HCT116 (cell line): ENCODE measurements at regions not wholly inside any gene's neighbourhood (a gene's known extent, or its start where the extent isn't known, plus 50 kb on each side); places are given as distances from the start of the nearest gene placed in this dataset.

ENCODE experiments used
- ATAC-seq: fragments of 200-7000 bp; cut with Tn5 transposase; 2 replicates; pipeline ENCODE4 v1.9.1; 2020; ENCODE audit warnings: mild to moderate bottlenecking, moderate library complexity
- BruUV-seq: library from RNA; stranded (reverse); fragments of 400-500 nt; replicated peaks from 2 replicates; lab custom pipeline; 2021; lab: Mats Ljungman, UMichigan
- CTCF ChIA-PET: fragments of 300-600 bp; sonication (Branson Sonifier 250); formaldehyde crosslinking; loops from one replicate; lab custom pipeline; 2021; ENCODE audit warnings: antibody characterized with exemption; lab: Charles Lee
- POLR2A ChIA-PET: fragments of 300-600, 350-600 bp; sonication (Branson Sonifier 250); formaldehyde crosslinking; loops from one replicate; lab custom pipeline; 2021; ENCODE audit warnings: antibody characterized with exemption; lab: Charles Lee
- RAD21 ChIA-PET, 2 experiments: fragments of 300-600 bp; sonication (Branson Sonifier 250); formaldehyde crosslinking; loops; one replicate each; lab custom pipeline; 2023; ENCODE audit warnings: low total read pairs in 2 of 2; ENCODE audit not compliant: uncharacterized antibody in 2 of 2, unreplicated experiment in 2 of 2, low non-redundant PET in 1 of 2; lab: Charles Lee
- DNase-seq: peaks from one replicate; pipeline ENCODE4 v3.0.0-alpha.2; 2010; ENCODE audit warnings: low read depth, low spot score
- H2AFZ ChIP-seq: fragments of 200-600 bp; shearing (Covaris generic), sonication (generic); 2 replicates; pipeline ENCODE4 v1.6.1; 2017; ENCODE audit warnings: low read depth, mixed run types, mixed read lengths, antibody characterized with exemption, low read length; ENCODE audit not compliant: poor library complexity, severe bottlenecking
- H3K27ac ChIP-seq: 2 replicates; pipeline ENCODE4 v1.5.1; 2012; ENCODE audit warnings: low read depth, low read length
- H3K27me3 ChIP-seq: fragments of 200-600 bp; sonication (generic); 2 replicates; pipeline ENCODE4 v1.6.1; 2016; ENCODE audit warnings: mixed run types, low read length, mixed read lengths; ENCODE audit not compliant: insufficient read depth
- H3K36me3 ChIP-seq, 2 experiments: fragments of 200-500 bp in 1 of 2; fragments of 200-600 bp in 1 of 2; sonication (Bioruptor generic) in 1 of 2; sonication (generic) in 1 of 2; 2 replicates each; pipeline versions ENCODE4 v1.5.1 to v1.6.1; 2014 to 2016; ENCODE audit warnings: low read length in 2 of 2, inconsistent platforms in 1 of 2, mixed read lengths in 1 of 2, mixed run types in 1 of 2; ENCODE audit not compliant: insufficient read depth in 2 of 2, control insufficient read depth in 1 of 2
- H3K4me1 ChIP-seq, 2 experiments: fragments of 200-600 bp in 1 of 2; sonication (generic) in 1 of 2; 2 replicates each; pipeline versions ENCODE4 v1.5.1 to v1.6.1; 2012 to 2017; ENCODE audit warnings: low read length in 2 of 2, inconsistent platforms in 1 of 2, mild to moderate bottlenecking in 1 of 2, mixed read lengths in 1 of 2, mixed run types in 1 of 2, moderate library complexity in 1 of 2; ENCODE audit not compliant: insufficient read depth in 2 of 2, control insufficient read depth in 1 of 2
- H3K4me2 ChIP-seq: fragments of 200-600 bp; sonication (generic); 2 replicates; pipeline ENCODE4 v1.6.1; 2017; ENCODE audit warnings: mixed run types, low read length, mixed read lengths
- H3K4me3 ChIP-seq, 2 experiments: fragments of 200-600 bp in 1 of 2; sonication (generic) in 1 of 2; replicated peaks in 1 of 2; 2 replicates each; pipeline ENCODE4 v1.5.1; 2011 to 2016; ENCODE audit warnings: low read length in 2 of 2, control low read depth in 1 of 2, low read depth in 1 of 2, mild to moderate bottlenecking in 1 of 2, mixed read lengths in 1 of 2, mixed run types in 1 of 2
- H3K79me2 ChIP-seq: fragments of 200-600 bp; sonication (generic); 2 replicates; pipeline ENCODE4 v1.6.1; 2017; ENCODE audit warnings: mild to moderate bottlenecking, mixed run types, low read length, moderate library complexity, mixed read lengths; ENCODE audit not compliant: insufficient read depth
- H3K9ac ChIP-seq: fragments of 200-600 bp; sonication (generic); 2 replicates; pipeline ENCODE4 v1.6.1; 2016; ENCODE audit warnings: low read length, mixed read lengths
- H3K9me2 ChIP-seq: fragments of 200-600 bp; sonication (generic), shearing (Covaris generic); 2 replicates; pipeline ENCODE4 v1.6.1; 2017; ENCODE audit warnings: mixed run types, mild to moderate bottlenecking, moderate library complexity; ENCODE audit not compliant: insufficient read depth
- H3K9me3 ChIP-seq, 2 experiments: fragments of 200-500 bp in 1 of 2; fragments of 200-600 bp in 1 of 2; sonication (Bioruptor generic) in 1 of 2; sonication (generic) in 1 of 2; 2 replicates each; pipeline ENCODE4 v1.6.1; 2014 to 2017; ENCODE audit warnings: low read length in 2 of 2, mixed read lengths in 2 of 2, inconsistent platforms in 1 of 2, low read depth in 1 of 2, mild to moderate bottlenecking in 1 of 2, mixed run types in 1 of 2, moderate library complexity in 1 of 2; ENCODE audit not compliant: control insufficient read depth in 1 of 2, insufficient read depth in 1 of 2
- H4K20me1 ChIP-seq: fragments of 200-600 bp; sonication (generic), shearing (Covaris generic); 2 replicates; pipeline ENCODE4 v1.6.1; 2017; ENCODE audit warnings: mixed run types, mild to moderate bottlenecking, moderate library complexity; ENCODE audit not compliant: insufficient read depth
- CBX3 ChIP-seq: IDR thresholded peaks from 2 replicates; pipeline ENCODE4 v1.6.1; 2012; ENCODE audit warnings: low read depth
- CEBPB ChIP-seq: IDR thresholded peaks from 2 replicates; pipeline ENCODE4 v1.6.1; 2012; ENCODE audit warnings: low read depth
- EZH2 ChIP-seq: fragments of 200-600 bp; sonication (generic); IDR thresholded peaks from 2 replicates; pipeline ENCODE4 v1.6.1; 2017; ENCODE audit warnings: antibody characterized with exemption, mixed run types
- FOSL1 ChIP-seq: IDR thresholded peaks from 2 replicates; pipeline ENCODE4 v1.6.1; 2012; ENCODE audit warnings: low read depth
- POLR2A ChIP-seq: IDR thresholded peaks from 2 replicates; pipeline ENCODE4 v1.7.0; 2011; ENCODE audit warnings: borderline replicate concordance; ENCODE audit not compliant: insufficient read depth, insufficient read length; ENCODE audit errors: extremely low read depth
- POLR2AphosphoS5 ChIP-seq: IDR thresholded peaks from 2 replicates; pipeline ENCODE4 v1.6.1; 2011; ENCODE audit warnings: mild to moderate bottlenecking, low read depth, low read length, moderate library complexity
- SIN3A ChIP-seq: IDR thresholded peaks from 2 replicates; pipeline ENCODE4 v1.6.1; 2012; ENCODE audit warnings: low read depth
- SRF ChIP-seq: IDR thresholded peaks from 2 replicates; pipeline ENCODE4 v1.6.1; 2012; ENCODE audit warnings: low read depth
- TCF7L2 ChIP-seq: IDR thresholded peaks from 2 replicates; pipeline ENCODE4 v1.7.0; 2011; ENCODE audit warnings: borderline replicate concordance, inconsistent platforms; ENCODE audit not compliant: insufficient read depth, insufficient read length; ENCODE audit errors: extremely low read depth
- YY1 ChIP-seq: IDR thresholded peaks from 2 replicates; pipeline ENCODE4 v1.6.1; 2011; ENCODE audit warnings: low read length, low read depth, moderate library complexity, mild to moderate bottlenecking; ENCODE audit not compliant: insufficient replicate concordance; ENCODE audit errors: extremely low read depth
- ZFX ChIP-seq: fragments of 450-650 bp; IDR thresholded peaks from 2 replicates; pipeline ENCODE4 v1.6.1; 2017
- intact Hi-C: fragments of 100-400 bp; cut with micrococcal nuclease; formaldehyde crosslinking; loops from 2 replicates; pipeline ENCODE4 v1.10.0; 2022
- TF ChIP-seq, protein P1 (sequence below), 3 experiments: fragments of 200-600 bp in 1 of 3; sonication (generic) in 1 of 3; IDR thresholded peaks in 2 of 3; conservative IDR thresholded peaks in 1 of 3; 2 replicates each; pipeline ENCODE4 v1.5.1; 2012 to 2017; ENCODE audit warnings: low read depth in 2 of 3, low read length in 2 of 3, antibody characterized with exemption in 1 of 3, borderline replicate concordance in 1 of 3, control low read depth in 1 of 3, mild to moderate bottlenecking in 1 of 3, mixed read lengths in 1 of 3, mixed run types in 1 of 3, moderate library complexity in 1 of 3; ENCODE audit not compliant: insufficient read depth in 1 of 3
- TF ChIP-seq, protein P2 (sequence below): IDR thresholded peaks from 2 replicates; pipeline ENCODE4 v1.6.1; 2012
- TF ChIP-seq, protein P3 (sequence below): IDR thresholded peaks from 2 replicates; pipeline ENCODE4 v1.6.1; 2011; ENCODE audit warnings: mild to moderate bottlenecking, low read length, moderate library complexity; ENCODE audit not compliant: insufficient replicate concordance; ENCODE audit errors: extremely low read depth
- TF ChIP-seq, protein P4 (sequence below): IDR thresholded peaks from 2 replicates; pipeline ENCODE4 v1.6.1; 2012; ENCODE audit warnings: low read depth

DNA sequence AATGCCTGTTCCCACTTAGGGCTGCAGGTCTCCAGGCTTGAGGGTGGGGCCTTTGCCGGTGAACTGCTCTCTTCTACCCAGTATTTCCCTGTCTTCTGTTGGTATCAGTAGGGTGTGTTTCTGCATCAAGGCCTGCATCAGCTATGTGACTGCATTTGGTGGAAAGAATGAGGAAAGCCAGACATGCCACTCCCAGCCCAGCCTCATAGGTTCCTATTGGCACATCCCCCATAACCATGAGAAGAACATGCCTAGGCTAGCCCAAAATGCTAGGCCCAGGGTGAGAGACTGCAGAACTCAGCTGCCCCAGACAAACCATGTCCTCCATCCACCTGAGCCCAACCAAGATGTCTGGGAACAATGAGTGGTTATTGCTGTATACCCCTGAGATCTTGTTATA, 380.3 kb upstream of the ADARB2 start:
- Histone ChIP-seq H3K36me3 (no peaks in the 10 kb centered on the region), H4K20me1 (no peaks in the 10 kb centered on the region), H3K9me3 (peaks cover 0 to 19% of the 10 kb centered on the region in 2 experiments; a peak in 2 of 4 replicates), H3K27me3 (no peaks in the 10 kb centered on the region), H3K4me3 (no peak overlapping the region), H3K9ac (no peak overlapping the region), H3K4me2 (no peak overlapping the region), H3K4me1 (no peaks in the 10 kb centered on the region), H3K27ac (no peak overlapping the region), H3K9me2 (no peaks in the 10 kb centered on the region), H3K79me2 (no peaks in the 10 kb centered on the region), H2AFZ (no peak overlapping the region)
- RAD21 ChIA-PET: no interaction called here
- DNase-seq: no peak
- ATAC-seq: no peak
- POLR2A ChIA-PET: no interaction called here
- TF ChIP-seq, protein P1, sequence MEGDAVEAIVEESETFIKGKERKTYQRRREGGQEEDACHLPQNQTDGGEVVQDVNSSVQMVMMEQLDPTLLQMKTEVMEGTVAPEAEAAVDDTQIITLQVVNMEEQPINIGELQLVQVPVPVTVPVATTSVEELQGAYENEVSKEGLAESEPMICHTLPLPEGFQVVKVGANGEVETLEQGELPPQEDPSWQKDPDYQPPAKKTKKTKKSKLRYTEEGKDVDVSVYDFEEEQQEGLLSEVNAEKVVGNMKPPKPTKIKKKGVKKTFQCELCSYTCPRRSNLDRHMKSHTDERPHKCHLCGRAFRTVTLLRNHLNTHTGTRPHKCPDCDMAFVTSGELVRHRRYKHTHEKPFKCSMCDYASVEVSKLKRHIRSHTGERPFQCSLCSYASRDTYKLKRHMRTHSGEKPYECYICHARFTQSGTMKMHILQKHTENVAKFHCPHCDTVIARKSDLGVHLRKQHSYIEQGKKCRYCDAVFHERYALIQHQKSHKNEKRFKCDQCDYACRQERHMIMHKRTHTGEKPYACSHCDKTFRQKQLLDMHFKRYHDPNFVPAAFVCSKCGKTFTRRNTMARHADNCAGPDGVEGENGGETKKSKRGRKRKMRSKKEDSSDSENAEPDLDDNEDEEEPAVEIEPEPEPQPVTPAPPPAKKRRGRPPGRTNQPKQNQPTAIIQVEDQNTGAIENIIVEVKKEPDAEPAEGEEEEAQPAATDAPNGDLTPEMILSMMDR (IDR thresholded peaks at IDR 0.05 in 2 of 3, conservative IDR thresholded peaks at IDR 0.05 in 1 of 3; ENCODE audit: borderline replicate concordance in 1 of 3, insufficient read depth in 1 of 3, low read depth in 2 of 3, low read length in 2 of 3): no peak
- TF ChIP-seq EZH2 (no peak), CBX3 (no peak), TCF7L2 (no peak), YY1 (no peak), ZFX (no peak), POLR2A (no peak)
- TF ChIP-seq, protein P2, sequence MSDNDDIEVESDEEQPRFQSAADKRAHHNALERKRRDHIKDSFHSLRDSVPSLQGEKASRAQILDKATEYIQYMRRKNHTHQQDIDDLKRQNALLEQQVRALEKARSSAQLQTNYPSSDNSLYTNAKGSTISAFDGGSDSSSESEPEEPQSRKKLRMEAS: no peak
- CTCF ChIA-PET: no interaction called here
- intact Hi-C loops: no loop called here
- no TSS peak for BruUV-seq

DNA sequence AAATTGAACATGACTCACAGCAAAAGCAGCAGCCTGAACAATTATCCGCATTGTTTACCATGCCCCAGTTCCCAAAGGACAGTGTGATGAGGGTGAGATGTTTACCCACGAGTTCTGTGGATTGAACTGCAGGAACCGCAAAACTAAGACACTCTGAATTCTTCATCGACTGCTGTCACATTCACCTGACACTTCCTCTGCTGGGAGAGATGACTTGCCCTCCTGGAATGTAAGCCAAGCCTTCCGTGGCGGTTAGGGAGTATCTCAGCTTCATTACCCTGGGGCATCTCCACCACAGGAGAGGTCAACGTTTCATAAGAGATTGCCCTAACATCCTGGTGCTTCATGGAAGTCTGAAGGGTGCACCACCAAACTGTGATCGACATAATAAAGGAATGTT, 374.6 kb upstream of the ADARB2 start:
- Histone ChIP-seq H3K9ac (no peak overlapping the region), H3K9me2 (no peaks in the 10 kb centered on the region), H3K4me2 (no peak overlapping the region), H2AFZ (no peak overlapping the region), H3K27me3 (no peaks in the 10 kb centered on the region), H3K4me1 (no peaks in the 10 kb centered on the region), H3K27ac (no peak overlapping the region), H4K20me1 (no peaks in the 10 kb centered on the region), H3K9me3 (peaks cover 4 to 33% of the 10 kb centered on the region in 2 experiments; a peak in 2 of 4 replicates), H3K36me3 (no peaks in the 10 kb centered on the region), H3K4me3 (no peak overlapping the region), H3K79me2 (no peaks in the 10 kb centered on the region)
- intact Hi-C loops: no loop called here
- no peak for DNase-seq
- BruUV-seq: no TSS peak
- CTCF ChIA-PET: no interaction called here
- RAD21 ChIA-PET: no interaction called here
- no peak for ATAC-seq
- POLR2A ChIA-PET: no interaction called here
- TF ChIP-seq, protein P3, sequence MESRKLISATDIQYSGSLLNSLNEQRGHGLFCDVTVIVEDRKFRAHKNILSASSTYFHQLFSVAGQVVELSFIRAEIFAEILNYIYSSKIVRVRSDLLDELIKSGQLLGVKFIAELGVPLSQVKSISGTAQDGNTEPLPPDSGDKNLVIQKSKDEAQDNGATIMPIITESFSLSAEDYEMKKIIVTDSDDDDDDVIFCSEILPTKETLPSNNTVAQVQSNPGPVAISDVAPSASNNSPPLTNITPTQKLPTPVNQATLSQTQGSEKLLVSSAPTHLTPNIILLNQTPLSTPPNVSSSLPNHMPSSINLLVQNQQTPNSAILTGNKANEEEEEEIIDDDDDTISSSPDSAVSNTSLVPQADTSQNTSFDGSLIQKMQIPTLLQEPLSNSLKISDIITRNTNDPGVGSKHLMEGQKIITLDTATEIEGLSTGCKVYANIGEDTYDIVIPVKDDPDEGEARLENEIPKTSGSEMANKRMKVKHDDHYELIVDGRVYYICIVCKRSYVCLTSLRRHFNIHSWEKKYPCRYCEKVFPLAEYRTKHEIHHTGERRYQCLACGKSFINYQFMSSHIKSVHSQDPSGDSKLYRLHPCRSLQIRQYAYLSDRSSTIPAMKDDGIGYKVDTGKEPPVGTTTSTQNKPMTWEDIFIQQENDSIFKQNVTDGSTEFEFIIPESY: no peak
- TF ChIP-seq POLR2AphosphoS5 (no peak), CEBPB (no peak), FOSL1 (no peak), SRF (no peak), SIN3A (no peak)
- TF ChIP-seq, protein P4, sequence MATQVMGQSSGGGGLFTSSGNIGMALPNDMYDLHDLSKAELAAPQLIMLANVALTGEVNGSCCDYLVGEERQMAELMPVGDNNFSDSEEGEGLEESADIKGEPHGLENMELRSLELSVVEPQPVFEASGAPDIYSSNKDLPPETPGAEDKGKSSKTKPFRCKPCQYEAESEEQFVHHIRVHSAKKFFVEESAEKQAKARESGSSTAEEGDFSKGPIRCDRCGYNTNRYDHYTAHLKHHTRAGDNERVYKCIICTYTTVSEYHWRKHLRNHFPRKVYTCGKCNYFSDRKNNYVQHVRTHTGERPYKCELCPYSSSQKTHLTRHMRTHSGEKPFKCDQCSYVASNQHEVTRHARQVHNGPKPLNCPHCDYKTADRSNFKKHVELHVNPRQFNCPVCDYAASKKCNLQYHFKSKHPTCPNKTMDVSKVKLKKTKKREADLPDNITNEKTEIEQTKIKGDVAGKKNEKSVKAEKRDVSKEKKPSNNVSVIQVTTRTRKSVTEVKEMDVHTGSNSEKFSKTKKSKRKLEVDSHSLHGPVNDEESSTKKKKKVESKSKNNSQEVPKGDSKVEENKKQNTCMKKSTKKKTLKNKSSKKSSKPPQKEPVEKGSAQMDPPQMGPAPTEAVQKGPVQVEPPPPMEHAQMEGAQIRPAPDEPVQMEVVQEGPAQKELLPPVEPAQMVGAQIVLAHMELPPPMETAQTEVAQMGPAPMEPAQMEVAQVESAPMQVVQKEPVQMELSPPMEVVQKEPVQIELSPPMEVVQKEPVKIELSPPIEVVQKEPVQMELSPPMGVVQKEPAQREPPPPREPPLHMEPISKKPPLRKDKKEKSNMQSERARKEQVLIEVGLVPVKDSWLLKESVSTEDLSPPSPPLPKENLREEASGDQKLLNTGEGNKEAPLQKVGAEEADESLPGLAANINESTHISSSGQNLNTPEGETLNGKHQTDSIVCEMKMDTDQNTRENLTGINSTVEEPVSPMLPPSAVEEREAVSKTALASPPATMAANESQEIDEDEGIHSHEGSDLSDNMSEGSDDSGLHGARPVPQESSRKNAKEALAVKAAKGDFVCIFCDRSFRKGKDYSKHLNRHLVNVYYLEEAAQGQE: no peak
